Peyer's patch (tissue), 4 donors: ENCODE measurements at regions not wholly inside any gene's neighbourhood (a gene's known extent, or its start where the extent isn't known, plus 50 kb on each side); places are given as distances from the start of the nearest gene placed in this dataset.
A peak's percentile ranks its signal among the peaks of the same experiment; 100 is the strongest.

Experiments used
- DNase-seq, 3 donors: peaks; one replicate each; pipeline ENCODE4 v3.0.0-alpha.2; 2017 to 2019
- H3K27ac ChIP-seq, 4 donors: fragments of 200-600 bp; sonication (generic); one replicate each; pipeline ENCODE4 v1.5.1; 2016 to 2019
- H3K27me3 ChIP-seq, 2 donors: fragments of 200-600 bp; sonication (generic); one replicate each; pipeline ENCODE4 v1.5.1; 2019
- H3K36me3 ChIP-seq, 3 donors: fragments of 200-600 bp; sonication (generic); one replicate each; pipeline ENCODE4 v1.5.1; 2016 to 2019
- H3K4me1 ChIP-seq, 4 donors: fragments of 200-600 bp; sonication (generic); one replicate each; pipeline ENCODE4 v1.5.1; 2016 to 2019
- H3K4me3 ChIP-seq, 4 donors: fragments of 200-600 bp; sonication (generic); 1 replicate in 3 of 4; 2 replicates in 1 of 4; pipeline ENCODE4 v1.5.1; 2016 to 2019; ENCODE audit warnings: mild to moderate bottlenecking in 1 of 4
- H3K9me3 ChIP-seq, 4 donors: fragments of 200-600 bp; sonication (generic); one replicate each; pipeline ENCODE4 v1.5.1; 2016 to 2019; ENCODE audit warnings: mild to moderate bottlenecking in 1 of 4
- POLR2A ChIP-seq, 2 donors: fragments of 450-650 bp; IDR thresholded peaks; one replicate each; pipeline ENCODE4 v1.5.1; 2017; ENCODE audit warnings: antibody characterized with exemption in 2 of 2, mild to moderate bottlenecking in 2 of 2, moderate library complexity in 2 of 2
- TF ChIP-seq, protein P1 (sequence below), 6 experiments: fragments of 450-650 bp in 4 of 6; fragments of 200-600 bp in 2 of 6; sonication (generic) in 1 of 6; IDR thresholded peaks; one replicate each; pipeline ENCODE4 v1.5.1; 2017 to 2019; ENCODE audit warnings: antibody characterized with exemption in 6 of 6, mild to moderate bottlenecking in 3 of 6, moderate library complexity in 1 of 6

DNA sequence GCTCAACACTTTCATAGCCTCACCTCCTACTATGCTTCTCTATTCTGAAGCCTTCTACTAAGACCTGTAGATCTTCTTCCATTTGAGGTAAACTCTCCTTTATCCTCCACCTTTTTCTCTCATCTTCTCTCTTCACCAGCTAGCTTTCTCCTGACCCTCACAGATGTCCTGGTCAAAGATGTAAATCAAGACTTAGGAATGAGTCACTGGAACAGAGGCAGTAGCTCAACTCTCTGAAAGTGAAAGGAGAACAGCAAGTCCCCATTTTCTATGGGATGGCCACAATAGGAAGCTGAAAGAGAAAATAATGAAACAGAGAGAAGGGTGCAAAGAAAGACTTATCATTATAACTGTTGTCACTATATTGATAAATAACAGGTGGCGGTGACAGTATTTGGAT is 86.1 kb upstream of the DOCK9 start:
- Histone ChIP-seq H3K4me1 (peaks cover 0 to 11% (median 3%) of the 10 kb centered on the region in 4 donors), H3K27me3 (no peaks in the 10 kb centered on the region), H3K27ac (peak overlapping the region in 1 of 4 donors; percentile 57), H3K36me3 (no peaks in the 10 kb centered on the region), H3K9me3 (no peaks in the 10 kb centered on the region), H3K4me3 (no peak overlapping the region)
- DNase-seq: no peak
- no peak for TF ChIP-seq POLR2A (IDR thresholded peaks at IDR 0.05)
- TF ChIP-seq, protein P1, sequence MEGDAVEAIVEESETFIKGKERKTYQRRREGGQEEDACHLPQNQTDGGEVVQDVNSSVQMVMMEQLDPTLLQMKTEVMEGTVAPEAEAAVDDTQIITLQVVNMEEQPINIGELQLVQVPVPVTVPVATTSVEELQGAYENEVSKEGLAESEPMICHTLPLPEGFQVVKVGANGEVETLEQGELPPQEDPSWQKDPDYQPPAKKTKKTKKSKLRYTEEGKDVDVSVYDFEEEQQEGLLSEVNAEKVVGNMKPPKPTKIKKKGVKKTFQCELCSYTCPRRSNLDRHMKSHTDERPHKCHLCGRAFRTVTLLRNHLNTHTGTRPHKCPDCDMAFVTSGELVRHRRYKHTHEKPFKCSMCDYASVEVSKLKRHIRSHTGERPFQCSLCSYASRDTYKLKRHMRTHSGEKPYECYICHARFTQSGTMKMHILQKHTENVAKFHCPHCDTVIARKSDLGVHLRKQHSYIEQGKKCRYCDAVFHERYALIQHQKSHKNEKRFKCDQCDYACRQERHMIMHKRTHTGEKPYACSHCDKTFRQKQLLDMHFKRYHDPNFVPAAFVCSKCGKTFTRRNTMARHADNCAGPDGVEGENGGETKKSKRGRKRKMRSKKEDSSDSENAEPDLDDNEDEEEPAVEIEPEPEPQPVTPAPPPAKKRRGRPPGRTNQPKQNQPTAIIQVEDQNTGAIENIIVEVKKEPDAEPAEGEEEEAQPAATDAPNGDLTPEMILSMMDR (IDR thresholded peaks at IDR 0.05): no peak

DNA sequence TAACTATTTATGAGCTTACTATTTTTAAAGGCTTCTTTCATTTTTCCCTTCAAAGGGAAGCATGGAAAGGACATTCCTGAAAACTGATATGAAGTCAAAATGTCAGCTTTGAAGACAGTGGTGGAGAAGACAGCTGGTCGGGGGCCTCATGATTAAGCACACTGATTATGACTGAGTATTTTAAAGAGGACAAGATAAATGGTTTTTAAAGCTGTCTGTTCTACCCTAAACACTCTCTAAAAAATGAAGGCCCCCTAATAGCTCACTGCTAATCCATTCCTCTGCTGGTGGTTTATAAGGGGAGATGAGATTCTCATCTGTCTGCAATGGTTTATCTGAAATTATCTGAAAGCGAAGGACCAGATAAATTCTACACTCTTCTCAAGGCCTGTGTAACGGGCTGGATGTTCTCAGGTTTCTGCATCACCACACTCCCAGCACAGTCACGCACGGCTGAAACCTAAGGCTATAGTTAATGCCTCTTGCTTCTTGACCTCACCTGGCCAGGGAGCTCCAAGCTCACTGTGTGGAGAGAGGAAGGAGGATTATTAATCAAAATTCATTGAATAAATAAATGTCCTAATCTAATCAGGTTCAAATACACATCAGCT is 86.9 kb upstream of the DOCK9 start:
- H3K27ac ChIP-seq: peak overlapping the region in 1 of 4 donors; percentile 57
- no peaks in the 10 kb centered on the region for H3K36me3 ChIP-seq

DNA sequence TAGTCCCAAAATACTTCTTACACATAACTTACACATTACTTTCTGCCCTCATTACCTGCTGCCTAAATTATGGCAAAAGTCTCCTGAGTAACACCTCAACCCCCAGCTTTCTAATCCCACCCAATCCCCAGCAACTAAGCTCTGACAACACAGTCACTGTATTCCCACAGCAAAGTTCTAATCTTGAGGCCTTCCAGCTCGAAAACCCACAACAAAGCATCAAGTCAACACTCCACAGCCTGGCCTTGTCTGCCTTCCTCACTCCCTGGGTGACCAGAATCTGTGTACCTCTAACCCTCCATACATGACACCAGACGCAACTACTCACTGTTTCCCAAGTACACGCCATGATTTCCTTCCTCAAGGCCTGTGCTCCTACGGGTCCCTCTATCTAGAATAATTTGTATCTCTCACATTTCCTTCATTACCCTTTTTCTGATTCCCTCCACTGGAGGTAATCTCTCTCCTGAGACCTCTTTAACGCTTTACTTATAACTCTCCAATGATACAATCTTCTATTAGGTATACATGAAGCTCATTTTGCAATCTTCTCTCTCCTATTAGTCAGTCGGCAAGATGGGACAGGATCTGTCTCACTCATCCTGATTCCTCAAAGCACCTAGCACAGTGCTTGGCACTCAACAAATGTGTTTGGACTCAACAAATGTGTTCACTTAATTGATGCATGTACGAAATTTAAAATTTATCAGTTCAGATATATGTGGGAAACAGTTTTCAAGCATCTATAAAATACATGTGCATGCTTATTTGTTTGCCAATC is 87.6 kb upstream of the DOCK9 start:
- DNase-seq: no peak
- Histone ChIP-seq H3K27me3 (no peaks in the 10 kb centered on the region), H3K4me3 (no peak overlapping the region), H3K36me3 (no peaks in the 10 kb centered on the region), H3K4me1 (peaks cover 0 to 11% (median 3%) of the 10 kb centered on the region in 4 donors), H3K9me3 (no peaks in the 10 kb centered on the region), H3K27ac (peak overlapping the region in 1 of 4 donors; percentile 1)
- TF ChIP-seq POLR2A (IDR thresholded peaks at IDR 0.05): no peak
- TF ChIP-seq, protein P1 (IDR thresholded peaks at IDR 0.05): no peak

More for the DNA sequence above, 86.9 kb upstream of the DOCK9 start:
- H3K27me3 ChIP-seq: no peaks in the 10 kb centered on the region
- H3K4me3 ChIP-seq: no peak overlapping the region
- no peak for TF ChIP-seq POLR2A (IDR thresholded peaks at IDR 0.05)
- TF ChIP-seq, protein P1 (IDR thresholded peaks at IDR 0.05): no peak
- H3K4me1 ChIP-seq: peaks cover 0 to 11% (median 3%) of the 10 kb centered on the region in 4 donors
- DNase-seq: no peak
- H3K9me3 ChIP-seq: no peaks in the 10 kb centered on the region

DNA sequence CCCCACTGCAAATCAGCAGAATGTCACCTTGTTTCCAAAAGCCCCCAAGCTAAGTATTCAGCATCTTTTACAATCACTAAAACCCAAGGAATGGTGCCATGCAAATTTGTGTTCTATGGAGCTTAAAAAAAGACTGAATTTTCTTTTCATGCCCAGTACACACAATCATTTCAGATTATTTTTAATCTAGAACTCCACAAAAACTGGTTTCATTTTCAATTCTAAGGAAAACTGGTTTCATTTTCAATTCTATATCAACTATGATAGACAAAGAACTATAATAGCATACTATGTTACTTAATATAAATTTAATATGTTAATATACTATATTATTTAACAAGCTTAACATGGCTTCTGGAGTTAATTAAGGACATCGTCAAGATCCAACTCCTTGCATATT is 88.4 kb upstream of the DOCK9 start:
- Histone ChIP-seq H3K4me1 (peaks cover 0 to 11% (median 3%) of the 10 kb centered on the region in 4 donors), H3K36me3 (no peaks in the 10 kb centered on the region), H3K27me3 (no peaks in the 10 kb centered on the region), H3K4me3 (no peak overlapping the region), H3K27ac (peak overlapping the region in 2 of 4 donors; percentile 1 to 10), H3K9me3 (no peaks in the 10 kb centered on the region)
- TF ChIP-seq POLR2A (IDR thresholded peaks at IDR 0.05): no peak
- TF ChIP-seq, protein P1 (IDR thresholded peaks at IDR 0.05): no peak
- no peak for DNase-seq

DNA sequence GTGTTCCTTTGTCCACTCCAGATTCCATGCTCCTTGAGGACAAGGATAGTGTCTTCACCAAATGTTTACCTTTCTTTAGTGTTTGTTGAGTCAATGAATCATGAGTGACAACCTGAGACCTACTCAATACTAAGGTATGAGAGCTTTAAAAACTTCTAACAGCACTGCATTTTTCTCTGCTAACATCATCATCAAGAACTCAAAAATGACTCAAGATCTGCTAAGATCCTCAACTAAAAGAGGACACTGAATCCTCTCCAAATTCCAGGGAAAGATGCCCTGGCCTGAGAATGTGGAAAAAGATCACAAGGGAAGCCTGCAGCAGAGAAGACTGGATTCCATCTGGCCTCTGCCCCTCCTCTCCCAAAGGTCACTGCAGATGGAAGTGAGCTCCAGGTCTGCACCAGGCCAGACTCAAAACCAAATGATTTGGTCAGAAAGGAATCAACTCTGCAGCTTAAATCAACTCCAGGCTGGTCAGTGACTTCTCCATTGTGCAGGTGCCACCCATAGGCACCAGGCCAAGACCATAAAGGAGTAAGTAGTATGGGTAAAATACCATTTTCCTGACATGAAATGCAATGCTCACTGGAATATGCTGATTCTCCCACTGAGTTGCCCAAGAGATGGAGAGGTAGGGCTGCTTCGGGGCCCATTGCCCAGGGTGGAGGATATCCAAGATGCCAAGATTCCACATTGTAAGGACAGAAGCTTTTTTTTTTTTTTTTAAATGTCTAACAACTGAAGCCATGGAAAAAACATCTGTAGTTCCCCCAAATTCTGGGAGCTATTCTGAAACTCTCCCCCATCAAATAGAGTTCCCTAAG is 89.5 kb upstream of the DOCK9 start:
- no peaks in the 10 kb centered on the region for H3K9me3 ChIP-seq
- H3K27ac ChIP-seq: peak overlapping the region in 1 of 4 donors; percentile 26
- no peaks in the 10 kb centered on the region for H3K36me3 ChIP-seq
- H3K4me1 ChIP-seq: peaks cover 0 to 11% (median 3%) of the 10 kb centered on the region in 4 donors
- H3K4me3 ChIP-seq: no peak overlapping the region
- DNase-seq: no peak
- H3K27me3 ChIP-seq: no peaks in the 10 kb centered on the region
- TF ChIP-seq, protein P1 (IDR thresholded peaks at IDR 0.05): no peak
- TF ChIP-seq POLR2A (IDR thresholded peaks at IDR 0.05): no peak
